GM12891 (cell line): ENCODE measurements at regions not wholly inside any gene's neighbourhood (a gene's known extent, or its start where the extent isn't known, plus 50 kb on each side); places are given as distances from the start of the nearest gene placed in this dataset.

Experiments
- POLR2A ChIP-seq: IDR thresholded peaks from 2 replicates; pipeline ENCODE4 v1.6.1; 2011; ENCODE audit warnings: low read depth, low read length, control low read depth
- POLR2AphosphoS5 ChIP-seq: IDR thresholded peaks from 2 replicates; pipeline ENCODE4 v1.6.1; 2011; ENCODE audit warnings: low read depth, low read length, control low read depth
- TAF1 ChIP-seq: IDR thresholded peaks from 2 replicates; pipeline ENCODE4 v1.6.1; 2011; ENCODE audit warnings: low read depth, low read length, control low read depth

DNA sequence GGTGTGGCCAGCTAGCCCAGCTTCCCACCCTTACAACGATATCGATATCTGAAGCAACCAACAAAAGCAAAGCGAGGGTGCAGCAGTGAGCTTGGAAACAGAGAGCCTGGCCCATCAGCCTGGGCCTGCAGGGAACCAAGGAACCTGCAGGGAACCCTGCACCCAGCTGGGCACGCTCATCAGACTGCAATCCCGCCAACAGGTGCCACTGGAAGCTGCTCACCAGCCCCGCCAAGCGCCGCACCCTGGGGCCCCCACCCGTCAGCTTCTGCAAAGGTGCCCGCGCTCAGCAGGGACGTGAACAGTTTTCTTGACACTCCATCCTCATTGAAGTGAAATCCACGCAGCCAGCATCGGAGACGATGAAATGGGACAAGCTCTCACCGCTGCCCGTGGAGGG, 250.7 kb downstream of the RBFOX3 start:
- TF ChIP-seq POLR2AphosphoS5 (no peak), POLR2A (no peak), TAF1 (no peak)
